A549 (cell line): ENCODE measurements at regions not wholly inside any gene's neighbourhood (a gene's known extent, or its start where the extent isn't known, plus 50 kb on each side); places are given as distances from the start of the nearest gene placed in this dataset.

Source experiments
- ATAC-seq, 2 experiments: fragments of 200-7000 bp in 1 of 2; fragments of >200 bp in 1 of 2; cut with Nextera tagmentation in 1 of 2; cut with Tn5 transposase in 1 of 2; 3 replicates each; pipeline versions ENCODE4 v1.8.0 to v1.9.1; 2018 to 2020; ENCODE audit warnings: mild to moderate bottlenecking in 1 of 2, moderate library complexity in 1 of 2
- CTCF ChIA-PET: fragments of 300-600 bp; sonication (Branson Sonifier 250); formaldehyde crosslinking; extraction: SDS; loops from one replicate; lab custom pipeline; 2021; ENCODE audit warnings: antibody characterized with exemption, inconsistent platforms; lab: Yijun Ruan, JAX
- POLR2A ChIA-PET: fragments of 350-600 bp; formaldehyde crosslinking; extraction: SDS; loops from one replicate; lab custom pipeline; 2021; ENCODE audit warnings: antibody characterized with exemption, inconsistent platforms; lab: Yijun Ruan, JAX
- DNase-seq, 2 experiments: peaks; one replicate each; pipeline versions ENCODE4 v3.0.0 to v3.0.0-alpha.2; 2011 to 2016; ENCODE audit warnings: low read depth in 1 of 2, low spot score in 1 of 2
- FAIRE-seq: peaks from 2 replicates; lab custom pipeline; 2011; peaks lifted over from hg19 to GRCh38; lab: Jason Lieb, UNC
- H3K27ac ChIP-seq, 2 experiments: fragments of >200 bp; sonication (Bioruptor Twin); formaldehyde crosslinking; 3 replicates each; pipeline ENCODE4 v1.5.1; 2016 to 2017
- H3K4me1 ChIP-seq: fragments of >200 bp; sonication (Bioruptor Twin); formaldehyde crosslinking; 3 replicates; pipeline ENCODE4 v1.6.1; 2016
- H3K4me2 ChIP-seq: fragments of >200 bp; sonication (Bioruptor Twin); formaldehyde crosslinking; 3 replicates; pipeline ENCODE4 v1.6.1; 2016
- H3K4me3 ChIP-seq: fragments of >200 bp; sonication (Bioruptor Twin); formaldehyde crosslinking; 3 replicates; pipeline ENCODE4 v1.5.1; 2016
- H3K9me3 ChIP-seq: fragments of >200 bp; sonication (Bioruptor Twin); formaldehyde crosslinking; 3 replicates; pipeline ENCODE4 v1.6.1; 2016
- CBX8 ChIP-seq: fragments of 200-600 bp; sonication (generic); IDR thresholded peaks from 2 replicates; pipeline ENCODE4 v1.6.1; 2016
- CEBPB ChIP-seq, 2 experiments: fragments of >200 bp in 1 of 2; sonication (Bioruptor Twin) in 1 of 2; formaldehyde crosslinking in 1 of 2; IDR thresholded peaks; 2 replicates each; pipeline ENCODE4 v1.6.1; 2012 to 2016
- CHD2 ChIP-seq: fragments of 150-350 bp; IDR thresholded peaks from 2 replicates; pipeline ENCODE4 v1.6.1; 2014; ENCODE audit warnings: low read length; ENCODE audit not compliant: partially characterized antibody
- CHD4 ChIP-seq: fragments of 200-600 bp; sonication (generic); IDR thresholded peaks from 2 replicates; pipeline ENCODE4 v1.6.1; 2016; ENCODE audit warnings: antibody characterized with exemption, mild to moderate bottlenecking, borderline replicate concordance
- EHF ChIP-seq: fragments of 250-450 bp; sonication (Bioruptor Pico); IDR thresholded peaks from 2 replicates; pipeline ENCODE4 v1.5.0; 2020; ENCODE audit warnings: mild to moderate bottlenecking
- FOXS1 ChIP-seq: fragments of 250-450 bp; sonication (Bioruptor Pico); IDR thresholded peaks from 2 replicates; pipeline ENCODE4 v1.5.0; 2020; ENCODE audit warnings: mild to moderate bottlenecking, moderate library complexity
- GATA3 ChIP-seq: IDR thresholded peaks from 2 replicates; pipeline ENCODE4 v1.6.1; 2012; ENCODE audit warnings: borderline replicate concordance
- JUNB ChIP-seq: fragments of >200 bp; sonication (Bioruptor Twin); formaldehyde crosslinking; IDR thresholded peaks from 2 replicates; pipeline ENCODE4 v1.6.1; 2016
- PHF8 ChIP-seq: fragments of 200-600 bp; sonication (generic); IDR thresholded peaks from 2 replicates; pipeline ENCODE4 v1.6.1; 2016; ENCODE audit warnings: low read depth, mild to moderate bottlenecking, antibody characterized with exemption, moderate library complexity, borderline replicate concordance
- POLR2AphosphoS2 ChIP-seq: conservative IDR thresholded peaks from 2 replicates; pipeline ENCODE4 v1.6.1; 2012; ENCODE audit warnings: low read length, improper control_type of control experiment, inconsistent platforms
- RAD21 ChIP-seq, 2 experiments: fragments of >200 bp in 1 of 2; sonication (Bioruptor Twin) in 1 of 2; formaldehyde crosslinking in 1 of 2; IDR thresholded peaks in 1 of 2; conservative IDR thresholded peaks in 1 of 2; 2 replicates in 1 of 2; 3 replicates in 1 of 2; pipeline ENCODE4 v1.6.1; 2012 to 2018; ENCODE audit warnings: inconsistent platforms in 1 of 2
- SMC3 ChIP-seq: fragments of >200 bp; sonication (Bioruptor Twin); formaldehyde crosslinking; IDR thresholded peaks from 3 replicates; pipeline ENCODE4 v1.6.1; 2018; ENCODE audit warnings: inconsistent platforms
- SREBF2 ChIP-seq: fragments of 450-650 bp; IDR thresholded peaks from 2 replicates; pipeline ENCODE4 v1.6.1; 2014; ENCODE audit warnings: mild to moderate bottlenecking, moderate library complexity
- ZC3H11A ChIP-seq: fragments of 450-650 bp; IDR thresholded peaks from 2 replicates; pipeline ENCODE4 v1.6.1; 2014; ENCODE audit warnings: antibody characterized with exemption, mild to moderate bottlenecking
- WGBS: methylation state at CpG from one replicate; pipeline ENCODE4 v1.1.6; 2017; ENCODE audit errors: missing lambda C conversion rate; 5-methylcytosine and 5-hydroxymethylcytosine counted together
- TF ChIP-seq, protein P1 (sequence below): fragments of >200 bp; sonication (Bioruptor Twin); formaldehyde crosslinking; IDR thresholded peaks from 3 replicates; pipeline ENCODE4 v1.5.1; 2016
- TF ChIP-seq, protein P2 (sequence below): IDR thresholded peaks from 2 replicates; pipeline ENCODE4 v1.6.1; 2012

DNA sequence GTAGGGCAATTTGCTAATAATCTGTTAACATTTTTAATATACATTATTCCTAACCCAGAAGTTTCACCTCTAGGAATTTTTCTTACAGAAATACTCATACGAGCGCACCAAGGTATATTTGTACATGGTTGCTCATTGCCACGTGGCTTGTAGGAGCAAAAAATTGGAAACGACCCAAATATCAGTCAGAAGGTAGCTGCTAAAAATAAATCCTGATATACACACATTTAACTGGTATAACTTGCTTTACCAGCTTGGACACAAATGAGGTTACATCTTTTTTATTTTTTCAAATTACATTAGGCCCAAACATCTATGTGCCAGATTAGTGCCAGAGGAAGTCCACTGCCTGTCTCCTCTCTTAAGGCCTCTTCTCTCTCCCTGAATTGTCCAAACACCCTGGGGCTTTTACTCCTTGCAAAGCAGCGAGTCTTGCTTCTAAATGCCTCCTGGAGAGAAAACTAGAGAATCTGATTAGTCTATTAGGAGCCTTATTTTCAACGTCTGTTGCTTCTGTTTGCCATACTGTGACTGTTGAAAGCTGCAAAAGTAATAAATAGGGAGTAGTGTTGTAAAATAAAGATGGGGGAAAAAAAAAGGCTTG is 92.0 kb upstream of the SSBP2 start:
- ChIA-PET CTCF (no interaction called here), POLR2A (no interaction called here)
- Histone ChIP-seq H3K4me3 (no peak overlapping the region), H3K27ac (no peak overlapping the region), H3K4me2 (no peak overlapping the region), H3K9me3 (no peaks in the 10 kb centered on the region), H3K4me1 (0 out of 3 replicates have a peak, but pooled peaks cover 8% of the 10 kb centered on the region)
- WGBS: 57% methylated on average over 6 of the region's 6 CpGs
- ATAC-seq (no peak), DNase-seq (no peak), FAIRE-seq (no peak)
- TF ChIP-seq PHF8: 0 out of 2 replicates have a peak, but pooled peaks have one; percentile 11
- no peak for TF ChIP-seq POLR2AphosphoS2
- no peak for TF ChIP-seq CEBPB (IDR thresholded peaks at IDR 0.05)

DNA sequence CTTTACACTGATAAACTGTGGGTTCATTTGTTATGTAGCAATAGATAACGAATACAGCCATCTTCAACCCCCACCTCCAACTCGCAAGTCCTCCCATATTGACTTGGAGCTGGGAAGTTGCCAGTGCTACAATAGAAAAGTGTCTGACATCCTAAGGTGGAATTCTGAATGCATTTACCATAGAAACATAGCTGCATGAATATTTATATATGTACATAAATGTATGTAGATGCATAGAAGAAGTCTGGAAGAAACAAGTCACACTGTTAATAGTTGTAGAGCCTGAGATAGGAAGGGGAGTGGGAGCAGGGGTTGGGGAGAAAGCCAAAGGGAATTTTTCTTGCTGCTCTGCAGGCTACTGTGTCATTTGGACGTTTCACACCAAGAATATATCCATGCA is 88.1 kb upstream of the SSBP2 start:
- Histone ChIP-seq H3K9me3 (no peaks in the 10 kb centered on the region), H3K4me1 (0 out of 3 replicates have a peak, but pooled peaks cover 8% of the 10 kb centered on the region), H3K27ac (no peak overlapping the region), H3K4me3 (no peak overlapping the region), H3K4me2 (no peak overlapping the region)
- ChIA-PET CTCF (interaction anchor here (0.6 to 5.1 kb wide), 14 partner anchors 10 to 413 kb away, joined by 3 to 32 read pairs (median 4); partner anchors contain the start of gene SSBP2), POLR2A (interaction anchor here (0.7 to 1.2 kb wide), 2 partner anchors 13 to 88 kb away, joined by 5 read pairs; partner anchors contain the start of gene SSBP2)
- DNase-seq: no peak
- FAIRE-seq: no peak
- ATAC-seq: no peak
- WGBS: 54% methylated on average over 3 of the region's 3 CpGs
- TF ChIP-seq EHF (CRISPR knock-in tag): no peak
- TF ChIP-seq, protein P1, sequence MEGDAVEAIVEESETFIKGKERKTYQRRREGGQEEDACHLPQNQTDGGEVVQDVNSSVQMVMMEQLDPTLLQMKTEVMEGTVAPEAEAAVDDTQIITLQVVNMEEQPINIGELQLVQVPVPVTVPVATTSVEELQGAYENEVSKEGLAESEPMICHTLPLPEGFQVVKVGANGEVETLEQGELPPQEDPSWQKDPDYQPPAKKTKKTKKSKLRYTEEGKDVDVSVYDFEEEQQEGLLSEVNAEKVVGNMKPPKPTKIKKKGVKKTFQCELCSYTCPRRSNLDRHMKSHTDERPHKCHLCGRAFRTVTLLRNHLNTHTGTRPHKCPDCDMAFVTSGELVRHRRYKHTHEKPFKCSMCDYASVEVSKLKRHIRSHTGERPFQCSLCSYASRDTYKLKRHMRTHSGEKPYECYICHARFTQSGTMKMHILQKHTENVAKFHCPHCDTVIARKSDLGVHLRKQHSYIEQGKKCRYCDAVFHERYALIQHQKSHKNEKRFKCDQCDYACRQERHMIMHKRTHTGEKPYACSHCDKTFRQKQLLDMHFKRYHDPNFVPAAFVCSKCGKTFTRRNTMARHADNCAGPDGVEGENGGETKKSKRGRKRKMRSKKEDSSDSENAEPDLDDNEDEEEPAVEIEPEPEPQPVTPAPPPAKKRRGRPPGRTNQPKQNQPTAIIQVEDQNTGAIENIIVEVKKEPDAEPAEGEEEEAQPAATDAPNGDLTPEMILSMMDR: no peak
- no peak for TF ChIP-seq CBX8
- TF ChIP-seq JUNB: no peak
- no peak for TF ChIP-seq CHD4
- no peak for TF ChIP-seq GATA3
- TF ChIP-seq FOXS1 (CRISPR knock-in tag): no peak
- TF ChIP-seq SREBF2: no peak
- no peak for TF ChIP-seq ZC3H11A
- no peak for TF ChIP-seq CHD2
- no peak for TF ChIP-seq CEBPB (IDR thresholded peaks at IDR 0.05)

DNA sequence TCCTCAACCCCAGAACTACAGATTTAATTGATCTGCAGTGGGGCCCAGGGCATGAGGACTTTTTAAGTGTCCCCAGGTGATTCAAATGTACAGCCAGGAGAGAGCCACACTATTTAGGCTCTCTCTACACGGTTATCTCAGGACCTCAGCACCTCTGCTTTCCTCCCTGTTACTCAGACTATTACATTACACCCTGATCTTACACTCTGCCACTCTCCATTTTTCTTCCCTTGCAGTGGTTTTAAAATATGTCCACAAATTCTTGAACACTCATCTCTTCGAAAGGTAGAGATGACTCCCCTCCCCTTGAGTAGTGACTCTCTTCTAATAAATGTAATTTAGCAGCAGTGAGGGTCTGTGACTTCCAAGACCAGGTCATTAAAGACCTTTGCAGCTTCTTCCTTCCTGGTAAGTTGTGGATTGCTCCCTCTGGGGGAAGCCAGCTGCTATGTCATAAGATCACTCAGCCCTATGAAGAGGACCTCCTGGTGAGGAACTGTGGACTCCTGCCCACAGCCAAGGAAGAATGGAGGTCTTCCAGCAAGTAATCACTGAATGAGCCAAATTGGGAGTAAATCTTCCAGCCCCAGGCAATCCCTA is 87.5 kb upstream of the SSBP2 start:
- Histone ChIP-seq H3K27ac (peak overlapping the region in 1 of 2 experiments; percentile 29; a peak in 2 of 6 replicates), H3K4me3 (no peak overlapping the region)
- CTCF ChIA-PET: interaction anchor here (0.6 to 5.1 kb wide), 18 partner anchors 10 to 412 kb away, joined by 3 to 32 read pairs (median 4); partner anchors contain the start of gene SSBP2
- DNase-seq (peak in 1 of 2 experiments; percentile 62), ATAC-seq (peak; percentile 95 to 98)
- 10% methylated on average over 2 of the region's 2 CpGs for WGBS
- TF ChIP-seq RAD21 (conservative IDR thresholded peaks at IDR 0.05 in 1 of 2, IDR thresholded peaks at IDR 0.05 in 1 of 2): peak; percentile 56 to 63
- TF ChIP-seq SMC3: peak; percentile 68
- TF ChIP-seq, protein P2, sequence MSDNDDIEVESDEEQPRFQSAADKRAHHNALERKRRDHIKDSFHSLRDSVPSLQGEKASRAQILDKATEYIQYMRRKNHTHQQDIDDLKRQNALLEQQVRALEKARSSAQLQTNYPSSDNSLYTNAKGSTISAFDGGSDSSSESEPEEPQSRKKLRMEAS: no peak
- TF ChIP-seq, protein P1: peak; percentile 50
- TF ChIP-seq, all 56 proteins: peak for 3
- H3K9me3 ChIP-seq: no peaks in the 10 kb centered on the region
- H3K4me1 ChIP-seq: 0 out of 3 replicates have a peak, but pooled peaks cover 8% of the 10 kb centered on the region
- POLR2A ChIA-PET: interaction anchor here (1.2 kb wide), 1 partner anchor 87 kb away, joined by 5 read pairs; the partner anchor contains the start of gene SSBP2
- no peak overlapping the region for H3K4me2 ChIP-seq
- peak; percentile 51 for FAIRE-seq
